NCI-H510A treated with DMSO at 0.1 percent for 48 hours (cell line): ENCODE measurements at regions not wholly inside any gene's neighbourhood (a gene's known extent, or its start where the extent isn't known, plus 50 kb on each side); places are given as distances from the start of the nearest gene placed in this dataset.
"Not testable (repeated sequence)": the region's sequence is repeated elsewhere in the genome, so short reads cannot be mapped to it uniquely, and the experiment has no call there.

Experiments
- DNase-seq: peaks from one replicate; lab custom pipeline; 2025; lab: John Stamatoyannopoulos, UW

DNA sequence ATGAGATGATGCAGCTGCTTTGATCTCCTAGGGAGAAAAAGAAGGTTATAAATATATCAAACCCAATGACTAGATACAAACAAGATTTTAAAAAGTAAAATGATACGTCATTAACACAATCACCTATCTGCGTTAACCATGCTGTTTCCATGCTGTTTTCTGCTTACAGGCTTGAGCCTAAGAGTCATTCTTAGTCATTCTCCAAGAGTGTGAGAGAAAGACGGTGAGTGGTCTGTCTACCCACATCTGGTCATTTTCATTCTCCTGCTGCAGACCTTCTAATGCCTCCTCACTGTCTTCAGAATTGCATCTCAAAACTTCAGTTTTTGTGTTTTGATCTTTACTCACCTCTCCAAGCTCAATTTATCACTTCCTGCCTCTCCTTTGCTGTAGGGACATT lies 98.0 kb upstream of the ELMO1 start:
- DNase-seq = no peak

DNA sequence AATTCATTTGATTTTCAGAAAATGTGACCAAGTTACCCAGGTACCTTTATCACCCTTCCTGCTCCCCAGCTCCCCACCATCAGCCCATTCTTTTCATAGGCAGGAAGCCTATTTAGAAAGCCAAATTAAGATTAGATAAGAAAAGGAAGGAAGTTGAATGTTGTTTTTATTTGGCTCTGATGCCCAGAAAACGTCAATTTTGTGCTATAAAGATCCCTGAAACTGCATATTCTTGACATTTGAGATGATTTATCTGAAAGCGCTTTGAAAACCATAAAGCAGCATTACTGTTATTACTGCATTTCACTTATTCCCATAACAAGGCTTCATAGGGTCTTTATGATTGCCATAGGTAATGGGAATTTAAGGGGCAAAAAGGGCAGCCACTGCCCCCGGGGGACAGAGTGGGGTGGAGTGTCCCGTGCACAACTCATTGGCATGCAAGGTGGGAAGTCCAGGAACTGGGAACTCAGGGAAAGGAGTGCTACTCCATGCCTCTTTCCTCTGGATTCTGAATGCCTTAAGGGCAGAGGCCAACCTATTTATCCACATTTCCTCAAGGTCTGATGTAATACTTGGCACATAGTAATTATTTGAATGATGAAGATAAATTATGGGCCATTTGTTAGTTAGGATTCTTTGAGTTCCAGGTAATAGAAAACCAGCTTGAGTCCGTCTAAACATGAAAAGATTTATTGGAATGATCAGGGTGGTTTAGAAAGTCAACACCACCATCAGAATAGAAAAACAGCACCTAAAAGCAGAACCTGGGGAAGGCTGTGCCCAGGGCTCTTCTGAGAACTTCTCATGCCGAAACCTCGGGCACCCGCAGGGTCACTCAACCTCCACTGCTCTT lies 100.6 kb upstream of the ELMO1 start:
- no peak for DNase-seq

DNA sequence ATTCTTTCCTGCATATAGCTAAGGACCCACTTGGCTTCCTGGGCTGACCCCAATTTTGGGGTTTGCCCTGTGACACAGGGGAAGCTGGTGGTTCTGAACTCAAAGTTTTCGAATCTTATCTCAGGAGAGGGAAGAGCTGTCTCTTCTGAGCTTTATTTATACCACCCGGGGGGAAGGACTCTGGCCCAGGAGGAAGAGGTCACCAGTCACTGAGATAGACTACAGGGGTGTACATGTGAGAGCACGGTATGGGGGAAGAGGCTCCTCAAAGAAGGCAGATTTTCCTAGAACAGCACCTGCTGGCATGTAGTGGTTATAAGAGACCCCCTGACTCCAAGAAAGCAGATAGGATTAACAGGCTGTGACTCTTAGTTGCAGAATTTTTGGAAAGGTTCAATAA lies 101.8 kb upstream of the ELMO1 start:
- DNase-seq = no peak

GRCh38 chr7:37550872-37551271 lies 102.2 kb upstream of the ELMO1 start:
- no peak for DNase-seq

DNA sequence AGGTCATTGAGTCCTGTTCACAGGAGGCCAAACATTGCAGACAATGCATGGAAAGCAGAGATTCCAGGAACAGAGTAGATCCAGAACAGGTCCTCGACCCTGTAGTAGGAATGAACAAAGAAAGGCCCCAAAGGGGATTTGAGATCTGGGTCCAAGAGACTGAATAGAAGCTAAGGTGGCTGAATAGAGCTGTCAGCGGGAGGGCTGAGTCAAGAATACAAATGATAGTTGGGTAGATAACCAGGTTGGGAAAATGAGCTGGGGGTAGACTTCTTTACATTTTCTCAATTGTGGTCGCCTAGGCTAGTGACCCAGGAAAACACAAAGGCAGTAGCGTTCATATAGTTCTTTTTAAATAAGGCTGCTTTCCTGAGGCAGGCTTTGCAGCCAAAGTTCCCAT lies 103.4 kb upstream of the ELMO1 start:
- no peak for DNase-seq

- DNase-seq = not testable (repeated sequence)
Measured at GRCh38 chr7:37552439-37552838, 103.8 kb upstream of the ELMO1 start.

GRCh38 chr7:37555528-37555927 lies 106.9 kb upstream of the ELMO1 start:
- DNase-seq = no peak

- no peak for DNase-seq
Measured at GRCh38 chr7:37557571-37558209, 109.0 kb upstream of the ELMO1 start.

GRCh38 chr7:37558320-37559096 lies 109.8 kb upstream of the ELMO1 start:
- no peak for DNase-seq

GRCh38 chr7:37570145-37570544 lies 113.4 kb upstream of the GPR141 start:
- no peak for DNase-seq

DNA sequence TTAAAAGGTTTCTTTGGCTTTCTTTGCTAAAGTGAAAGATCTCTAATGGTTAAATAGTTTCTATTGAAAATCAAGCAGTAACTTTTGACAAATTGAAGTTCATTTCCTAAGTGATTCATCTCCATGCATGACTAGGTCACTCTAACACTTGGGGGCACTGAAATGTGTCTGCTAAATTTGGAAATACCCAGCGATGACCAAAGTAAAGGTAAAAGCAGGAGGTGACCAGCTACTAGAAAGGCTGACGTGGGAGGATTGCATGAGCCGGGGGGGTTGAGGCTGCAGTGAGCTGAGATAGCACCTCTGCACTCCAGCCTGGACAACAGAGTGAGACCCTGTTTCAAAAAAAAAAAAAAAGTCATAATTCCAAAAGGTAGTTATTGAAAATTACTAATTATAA lies 111.8 kb upstream of the GPR141 start:
- no peak for DNase-seq

DNA sequence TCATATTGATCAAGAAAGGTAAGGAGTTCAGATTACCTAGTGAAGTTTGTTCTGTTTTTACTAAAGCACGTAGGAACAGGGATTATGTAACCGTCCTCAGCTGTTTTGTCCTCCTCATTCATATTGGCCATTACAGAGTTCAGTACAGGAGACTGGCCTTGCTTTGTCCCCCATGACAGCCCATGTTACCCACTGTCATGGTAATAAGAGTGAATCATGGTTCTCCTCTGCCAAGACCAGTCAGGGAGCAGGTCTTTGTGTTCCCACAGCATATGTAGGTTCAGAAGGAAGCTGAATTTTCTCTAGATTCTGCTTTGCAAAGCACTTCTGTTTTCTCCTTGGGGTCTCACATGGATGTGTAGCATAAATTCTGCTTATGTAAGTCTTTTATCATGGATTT lies 106.2 kb upstream of the GPR141 start:
- DNase-seq = no peak

GRCh38 chr7:37577901-37578300 lies 105.7 kb upstream of the GPR141 start:
- DNase-seq = no peak

DNA sequence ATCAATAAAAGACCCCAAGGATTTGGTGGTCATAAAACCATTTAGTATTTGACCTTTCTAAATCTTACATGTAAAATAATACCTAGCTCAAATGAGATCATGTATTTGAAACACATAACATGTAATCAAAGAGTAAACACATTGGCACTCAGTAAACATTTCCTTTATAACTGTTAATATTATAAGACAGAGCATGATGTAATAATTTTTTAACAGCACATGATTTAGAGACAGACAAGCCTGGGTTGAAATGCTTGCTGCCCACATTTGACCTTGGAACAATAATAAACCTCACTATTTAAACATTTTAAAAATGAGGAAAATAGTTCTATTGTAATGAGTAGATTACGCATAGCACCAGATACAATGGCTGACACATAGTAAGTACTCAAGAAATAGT lies 105.2 kb upstream of the GPR141 start:
- DNase-seq = no peak

DNA sequence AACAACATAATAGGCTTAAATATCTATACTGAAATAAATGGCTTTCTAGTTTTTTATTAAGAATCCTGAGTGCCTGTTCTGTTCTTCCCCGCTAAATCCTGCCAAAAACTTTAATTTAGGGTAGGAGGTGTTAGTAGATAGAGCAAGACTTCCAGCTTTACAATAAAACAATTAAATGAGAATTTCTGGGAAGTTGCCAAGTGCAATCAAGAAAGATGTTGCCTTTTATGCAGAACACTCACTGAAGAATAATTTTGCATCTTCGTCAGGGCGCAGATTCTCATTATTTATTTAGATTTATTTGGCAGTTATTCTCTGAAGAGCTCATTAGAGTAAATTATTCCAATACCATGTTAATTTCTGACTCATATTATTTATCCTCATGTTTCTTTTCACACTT lies 103.2 kb upstream of the GPR141 start:
- no peak for DNase-seq

DNA sequence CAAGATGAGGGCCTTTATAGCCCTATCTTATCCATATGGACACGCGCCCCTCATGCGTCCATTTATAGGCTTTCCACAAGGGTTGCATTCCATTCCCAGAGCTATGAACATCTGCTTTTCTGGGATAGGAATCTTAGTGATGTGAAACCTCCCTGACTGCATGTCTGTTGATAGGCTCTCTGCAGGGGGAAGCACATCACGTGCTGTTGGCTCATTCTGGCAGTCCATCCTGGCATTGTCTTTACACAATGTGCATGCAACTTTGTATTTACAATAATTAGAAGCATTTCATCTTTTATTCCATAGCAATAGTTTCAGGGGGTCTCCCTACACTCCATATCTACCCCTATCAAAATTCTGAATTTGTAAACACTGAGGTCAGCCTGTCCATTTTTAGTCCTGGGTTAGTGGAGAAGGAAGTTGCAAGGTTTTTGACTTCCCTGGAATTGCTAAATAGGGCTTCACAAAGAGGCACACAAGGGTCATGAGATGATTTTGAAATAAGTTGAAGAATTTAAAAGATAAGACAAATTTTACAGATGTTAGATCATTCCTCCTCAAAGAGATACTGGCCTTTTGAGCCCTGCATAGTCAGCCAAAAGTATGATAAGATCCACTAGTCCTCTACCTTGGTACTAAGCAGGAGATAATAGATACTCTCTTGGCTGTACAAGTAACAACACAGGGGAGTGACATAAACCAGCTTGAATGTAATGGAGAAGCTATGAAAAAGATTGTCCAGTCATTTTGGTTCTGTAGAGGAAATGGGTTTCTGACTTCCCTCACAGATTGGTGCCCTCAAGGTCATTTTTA lies 98.7 kb upstream of the GPR141 start:
- DNase-seq = not testable (repeated sequence)

- DNase-seq = no peak
Measured at GRCh38 chr7:37590824-37591223, 92.7 kb upstream of the GPR141 start.

DNA sequence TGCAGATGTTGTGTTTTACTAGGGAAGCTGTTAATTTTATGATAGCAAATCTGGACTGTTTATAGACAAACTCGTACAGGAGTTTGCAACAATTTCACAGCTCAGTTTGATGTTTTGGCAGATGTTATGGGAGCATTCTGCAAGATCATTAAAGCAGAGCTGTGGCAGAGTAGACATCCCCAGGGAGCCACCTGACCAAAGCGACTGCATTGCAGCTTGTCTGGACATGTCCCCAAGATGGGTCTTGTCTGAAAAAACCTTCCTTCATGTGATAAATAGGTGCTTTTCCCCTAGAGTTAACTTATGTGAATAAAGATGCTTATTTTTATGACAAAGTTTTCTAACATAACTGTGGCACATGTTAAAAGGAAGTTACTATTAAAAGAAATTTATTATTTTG lies 91.2 kb upstream of the GPR141 start:
- no peak for DNase-seq

DNA sequence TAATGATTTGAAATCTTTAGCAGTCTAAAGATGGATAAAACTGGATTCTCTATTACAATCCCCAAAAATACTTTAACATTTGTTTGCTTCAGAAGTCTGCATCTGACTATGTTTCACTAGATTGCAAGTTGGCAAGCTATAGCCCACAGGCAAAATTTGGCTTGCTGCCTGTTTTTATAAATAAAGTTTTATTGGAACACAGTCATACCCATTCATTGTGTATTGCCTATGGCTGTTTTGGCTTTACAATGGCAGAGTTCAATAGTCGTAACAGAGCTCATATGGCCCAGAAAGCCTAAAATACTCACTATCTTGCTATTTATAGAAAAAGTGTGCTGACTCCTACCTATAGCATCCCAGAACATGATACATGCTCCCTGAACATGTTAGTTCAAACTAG lies 89.0 kb upstream of the GPR141 start:
- no peak for DNase-seq

DNA sequence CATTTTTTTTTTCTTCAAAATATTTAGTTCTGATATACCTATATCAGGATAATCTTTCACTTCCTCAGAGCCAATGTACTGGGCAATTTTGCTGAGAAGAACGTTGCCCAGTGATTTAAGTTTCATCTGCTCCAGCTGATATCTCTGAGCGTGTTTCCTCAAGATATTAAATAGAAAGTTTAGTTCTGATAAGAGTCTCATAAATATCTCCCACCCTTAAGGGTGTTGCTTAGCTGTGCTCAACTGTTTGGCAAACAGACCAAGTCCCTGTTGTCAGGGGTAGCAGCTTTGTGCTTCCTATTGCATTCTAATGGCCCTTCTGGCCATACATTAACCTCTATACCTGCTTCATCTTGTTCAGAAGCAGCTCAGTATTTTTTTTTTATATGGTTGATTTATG lies 84.7 kb upstream of the GPR141 start:
- no peak for DNase-seq

DNA sequence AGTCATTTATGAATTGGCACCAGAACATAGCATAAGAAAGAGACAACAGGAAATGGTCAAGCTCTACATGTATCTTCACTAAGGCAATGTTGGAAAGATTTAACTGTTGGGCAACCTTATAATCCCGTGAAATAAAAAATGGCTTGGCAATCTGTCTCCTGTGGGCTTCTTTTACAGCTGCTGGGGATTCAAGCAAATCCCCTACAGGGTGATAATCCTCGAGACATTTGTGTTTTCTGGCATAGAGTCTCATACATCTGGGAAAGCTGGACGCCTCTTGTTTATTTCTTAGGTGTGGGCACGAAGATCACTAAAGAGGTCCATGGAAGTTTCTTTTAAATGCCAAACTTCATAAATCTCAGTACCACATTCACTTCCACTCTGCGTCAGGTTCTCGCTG lies 82.2 kb upstream of the GPR141 start:
- no peak for DNase-seq

- DNase-seq = no peak
Measured at GRCh38 chr7:37604078-37604477, 79.5 kb upstream of the GPR141 start.
